ENCODE measurements at regions not wholly inside any gene's neighbourhood (a gene's known extent, or its start where the extent isn't known, plus 50 kb on each side); places are given as distances from the start of the nearest gene placed in this dataset.
"Not testable (repeated sequence)": the region's sequence is repeated elsewhere in the genome, so short reads cannot be mapped to it uniquely, and the experiment has no call there.

- H3K4me1 Mint-ChIP-seq, H3K36me3 Mint-ChIP-seq, H3K27me3 Mint-ChIP-seq, CTCF ChIA-PET, H3K27ac Mint-ChIP-seq, H3K4me3 Mint-ChIP-seq, H3K9me3 Mint-ChIP-seq, DNase-seq: not testable (repeated sequence)
Observed at GRCh38 chr14:19177435-19177834, 210.2 kb downstream of the POTEM start.

DNA sequence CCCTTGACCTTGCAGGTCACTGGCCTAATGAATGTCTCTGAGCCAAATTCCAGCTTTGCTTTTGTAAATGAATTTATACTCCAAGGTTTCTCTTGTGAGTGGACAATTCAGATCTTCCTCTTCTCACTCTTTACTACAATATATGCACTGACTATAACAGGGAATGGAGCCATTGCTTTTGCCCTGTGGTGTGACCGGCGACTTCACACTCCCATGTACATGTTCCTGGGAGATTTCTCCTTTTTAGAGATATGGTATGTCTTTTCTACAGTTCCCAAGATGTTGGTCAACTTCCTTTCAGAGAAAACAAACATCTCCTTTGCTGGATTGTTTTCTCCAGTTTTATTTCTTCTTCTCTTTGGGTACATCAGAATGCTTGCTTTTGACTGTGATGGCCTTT, 213.1 kb downstream of the POTEM start:
- H3K27ac Mint-ChIP-seq, H3K9me3 Mint-ChIP-seq, H3K4me1 Mint-ChIP-seq, DNase-seq, H3K36me3 Mint-ChIP-seq, H3K4me3 Mint-ChIP-seq, CTCF ChIA-PET, H3K27me3 Mint-ChIP-seq: not testable (repeated sequence)

DNA sequence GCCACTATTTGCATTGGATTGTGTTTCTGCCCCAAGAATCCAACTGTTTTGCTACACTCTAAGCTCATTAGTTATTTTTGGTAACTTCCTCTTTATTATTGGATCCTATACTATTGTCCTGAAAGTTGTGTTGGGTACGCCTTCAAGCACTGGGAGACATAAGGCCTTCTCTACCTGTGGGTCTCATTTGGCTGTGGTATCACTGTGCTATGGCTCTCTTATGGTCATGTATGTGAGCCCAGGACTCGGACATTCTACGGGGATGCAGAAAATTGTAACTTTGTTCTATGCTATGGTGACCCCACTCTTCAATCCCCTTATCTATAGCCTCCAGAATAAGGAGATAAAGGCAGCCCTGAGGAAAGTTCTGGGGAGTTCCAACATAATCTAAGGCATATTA, 213.6 kb downstream of the POTEM start:
- H3K36me3 Mint-ChIP-seq, H3K27me3 Mint-ChIP-seq, CTCF ChIA-PET, H3K4me1 Mint-ChIP-seq, H3K4me3 Mint-ChIP-seq, H3K9me3 Mint-ChIP-seq, DNase-seq, H3K27ac Mint-ChIP-seq: not testable (repeated sequence)

- CTCF ChIA-PET, DNase-seq, H3K36me3 Mint-ChIP-seq, H3K4me3 Mint-ChIP-seq, H3K27me3 Mint-ChIP-seq, H3K9me3 Mint-ChIP-seq, H3K4me1 Mint-ChIP-seq, H3K27ac Mint-ChIP-seq: not testable (repeated sequence)
Observed at GRCh38 chr14:19195146-19195545, 227.9 kb downstream of the POTEM start.

DNA sequence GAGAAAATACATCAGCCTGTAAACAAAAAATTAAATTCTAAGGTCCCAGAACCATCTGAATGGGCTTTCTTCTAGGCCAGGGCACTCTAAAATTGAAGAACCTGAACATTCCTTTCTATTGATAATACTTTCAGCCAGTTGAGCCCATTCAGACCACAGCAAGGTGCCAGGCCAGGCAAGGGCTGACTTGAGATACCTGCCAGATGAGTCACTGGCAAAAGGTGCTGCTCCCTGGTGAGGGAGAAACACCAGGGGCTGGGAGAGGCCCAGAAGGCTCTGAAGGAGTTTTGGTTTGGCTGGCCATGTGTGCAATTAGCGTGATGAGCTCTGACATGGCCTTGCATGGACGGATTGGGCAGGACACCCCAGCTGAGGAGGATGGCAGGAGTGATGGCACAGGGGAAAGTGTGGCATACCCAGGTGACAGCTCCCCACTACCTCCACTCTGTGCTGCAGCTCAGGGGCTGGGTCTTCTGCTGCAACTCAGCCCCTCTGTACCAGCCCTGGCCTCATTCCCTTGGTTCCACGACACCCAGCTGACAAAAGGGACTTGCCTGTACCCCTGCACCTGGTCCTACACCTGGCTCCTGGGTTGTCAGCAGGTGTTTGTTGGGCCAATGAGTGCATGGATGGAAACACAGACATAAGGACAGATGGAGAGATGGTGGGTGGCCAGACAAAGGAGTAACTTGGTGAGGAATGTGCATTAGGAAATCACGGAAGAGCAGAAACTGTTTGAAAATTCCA, 230.4 kb downstream of the POTEM start:
- H3K4me3 Mint-ChIP-seq, H3K4me1 Mint-ChIP-seq, H3K27ac Mint-ChIP-seq, H3K36me3 Mint-ChIP-seq, H3K27me3 Mint-ChIP-seq, CTCF ChIA-PET, DNase-seq, H3K9me3 Mint-ChIP-seq: not testable (repeated sequence)

- H3K4me1 Mint-ChIP-seq, H3K27me3 Mint-ChIP-seq, CTCF ChIA-PET, H3K36me3 Mint-ChIP-seq, H3K27ac Mint-ChIP-seq, H3K4me3 Mint-ChIP-seq, DNase-seq, H3K9me3 Mint-ChIP-seq: not testable (repeated sequence)
Observed at GRCh38 chr14:19198341-19198740, 231.1 kb downstream of the POTEM start.

GRCh38 chr14:19201394-19202052, 232.6 kb downstream of the POTEG start:
- DNase-seq, H3K9me3 Mint-ChIP-seq, H3K4me3 Mint-ChIP-seq, H3K27ac Mint-ChIP-seq, H3K36me3 Mint-ChIP-seq, H3K27me3 Mint-ChIP-seq, CTCF ChIA-PET, H3K4me1 Mint-ChIP-seq: not testable (repeated sequence)

GRCh38 chr14:19202053-19202442, 232.1 kb downstream of the POTEG start:
- H3K27ac Mint-ChIP-seq, DNase-seq, CTCF ChIA-PET, H3K36me3 Mint-ChIP-seq, H3K27me3 Mint-ChIP-seq, H3K4me1 Mint-ChIP-seq, H3K9me3 Mint-ChIP-seq, H3K4me3 Mint-ChIP-seq: not testable (repeated sequence)

DNA sequence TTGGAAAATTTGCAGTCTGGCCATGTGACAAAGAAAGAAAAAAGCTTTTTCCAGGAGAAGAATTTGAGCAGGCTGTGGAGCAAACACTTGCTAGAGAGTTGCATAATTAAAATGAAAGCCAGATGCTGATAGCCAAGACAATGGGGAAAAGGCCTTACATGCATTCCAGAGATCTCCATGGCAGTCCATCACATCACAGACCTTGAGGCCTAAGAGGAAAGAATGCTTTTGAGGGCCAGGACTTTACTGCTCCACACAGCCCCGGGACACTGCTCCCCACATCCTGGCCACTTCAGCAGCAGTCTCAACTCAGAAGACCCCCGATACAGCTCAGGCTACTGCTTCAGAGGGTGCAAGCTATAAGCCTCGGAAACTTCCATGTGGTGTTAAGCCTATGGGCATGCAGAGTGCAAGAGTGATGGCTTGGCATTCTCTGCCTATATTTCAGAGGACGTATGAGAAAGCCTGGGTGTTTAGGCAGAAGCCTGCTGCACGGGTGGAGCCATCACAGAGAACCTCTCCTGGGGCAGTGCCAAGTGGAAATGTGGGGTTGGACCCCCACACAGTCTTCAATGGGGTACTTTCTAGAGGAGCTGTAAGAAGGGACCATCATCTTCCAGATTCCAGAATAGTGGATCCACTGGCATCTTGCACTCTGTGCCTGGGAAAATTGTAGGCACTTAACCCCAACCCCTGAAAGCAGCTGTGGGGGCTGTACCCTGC, 230.7 kb downstream of the POTEG start:
- H3K4me1 Mint-ChIP-seq, H3K9me3 Mint-ChIP-seq, H3K4me3 Mint-ChIP-seq, H3K36me3 Mint-ChIP-seq, H3K27me3 Mint-ChIP-seq, DNase-seq, H3K27ac Mint-ChIP-seq, CTCF ChIA-PET: not testable (repeated sequence)

GRCh38 chr14:19204827-19205226, 229.3 kb downstream of the POTEG start:
- DNase-seq, H3K27me3 Mint-ChIP-seq, H3K9me3 Mint-ChIP-seq, H3K36me3 Mint-ChIP-seq, CTCF ChIA-PET, H3K27ac Mint-ChIP-seq, H3K4me3 Mint-ChIP-seq, H3K4me1 Mint-ChIP-seq: not testable (repeated sequence)

DNA sequence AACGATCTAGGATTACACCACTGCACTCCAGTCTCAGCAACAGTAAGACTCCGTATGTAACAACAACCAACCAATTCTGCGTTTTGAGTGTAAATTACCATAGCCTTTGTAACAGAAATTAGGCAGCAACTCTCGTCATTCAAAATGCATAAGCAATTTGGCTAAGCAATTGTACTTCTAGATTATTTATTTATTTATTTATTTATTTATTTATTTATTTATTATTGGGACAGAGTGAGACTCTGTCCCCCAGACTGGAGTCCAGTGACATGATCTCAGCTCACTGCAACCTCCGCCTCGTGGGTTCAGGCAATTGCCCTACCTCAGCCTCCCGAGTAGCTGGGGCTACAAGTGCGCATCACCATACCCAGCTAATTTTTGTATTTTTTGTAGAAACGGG, 217.7 kb downstream of the POTEG start:
- H3K4me3 Mint-ChIP-seq, H3K27me3 Mint-ChIP-seq, H3K27ac Mint-ChIP-seq, H3K9me3 Mint-ChIP-seq, CTCF ChIA-PET, H3K4me1 Mint-ChIP-seq, DNase-seq, H3K36me3 Mint-ChIP-seq: not testable (repeated sequence)

GRCh38 chr14:19219423-19219822, 214.7 kb downstream of the POTEG start:
- H3K36me3 Mint-ChIP-seq, DNase-seq, H3K4me1 Mint-ChIP-seq, H3K9me3 Mint-ChIP-seq, CTCF ChIA-PET, H3K27ac Mint-ChIP-seq, H3K27me3 Mint-ChIP-seq, H3K4me3 Mint-ChIP-seq: not testable (repeated sequence)

GRCh38 chr14:19231421-19231820, 202.7 kb downstream of the POTEG start:
- H3K9me3 Mint-ChIP-seq, DNase-seq, CTCF ChIA-PET, H3K4me1 Mint-ChIP-seq, H3K36me3 Mint-ChIP-seq, H3K27me3 Mint-ChIP-seq, H3K4me3 Mint-ChIP-seq, H3K27ac Mint-ChIP-seq: not testable (repeated sequence)

DNA sequence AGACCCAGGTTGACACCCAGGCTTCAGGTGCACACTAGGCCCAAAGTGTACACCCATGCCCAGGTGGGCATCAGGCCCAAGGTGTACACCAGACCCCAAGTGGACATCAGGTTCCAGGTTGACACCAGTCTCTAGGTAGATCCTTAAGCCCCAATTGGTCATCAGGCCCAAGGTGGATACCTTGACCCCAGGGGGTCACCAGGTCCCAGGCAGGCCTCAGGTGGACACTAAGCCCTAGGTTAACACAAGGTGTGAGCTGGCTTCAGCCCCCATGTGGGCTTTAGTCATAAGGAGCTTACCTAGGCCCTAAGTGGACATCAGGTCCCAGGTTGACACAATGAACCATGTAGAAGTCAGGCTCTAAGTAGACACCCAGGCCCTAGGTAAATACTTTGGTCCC, 200.1 kb downstream of the POTEG start:
- DNase-seq, H3K9me3 Mint-ChIP-seq, CTCF ChIA-PET, H3K27me3 Mint-ChIP-seq, H3K4me3 Mint-ChIP-seq, H3K4me1 Mint-ChIP-seq, H3K27ac Mint-ChIP-seq, H3K36me3 Mint-ChIP-seq: not testable (repeated sequence)

DNA sequence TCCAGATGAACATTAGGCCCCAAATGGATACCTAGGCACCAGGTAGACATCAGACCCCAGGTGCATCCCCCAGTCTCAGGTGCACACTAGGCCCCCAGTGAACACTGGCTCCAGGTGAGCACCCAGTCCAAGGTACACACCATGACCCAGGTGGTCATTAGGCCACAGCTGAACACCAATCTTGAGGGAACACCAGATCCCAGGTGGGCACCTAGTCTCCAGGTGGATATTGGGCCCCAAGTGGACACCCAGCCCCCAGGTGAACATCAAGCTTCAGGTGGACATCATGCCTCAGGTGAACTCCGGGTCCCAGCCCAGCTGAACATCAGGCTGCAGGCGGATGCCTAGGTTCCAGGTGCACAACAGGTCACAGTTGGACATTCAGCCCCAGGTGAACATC, 196.5 kb downstream of the POTEG start:
- CTCF ChIA-PET, H3K27ac Mint-ChIP-seq, H3K4me3 Mint-ChIP-seq, DNase-seq, H3K9me3 Mint-ChIP-seq, H3K4me1 Mint-ChIP-seq, H3K27me3 Mint-ChIP-seq, H3K36me3 Mint-ChIP-seq: not testable (repeated sequence)
